GM19455 (cell line): ENCODE measurements at regions not wholly inside any gene's neighbourhood (a gene's known extent, or its start where the extent isn't known, plus 50 kb on each side); places are given as distances from the start of the nearest gene placed in this dataset.
"Not testable (repeated sequence)": the region's sequence is repeated elsewhere in the genome, so short reads cannot be mapped to it uniquely, and the experiment has no call there.

Source experiments
- ATAC-seq: cut with Tn5 transposase; IDR thresholded peaks from one replicate; pipeline ENCODE4 v1.9.1; 2021; ENCODE audit not compliant: unreplicated experiment

- no peak for ATAC-seq
Measured at GRCh38 chr11:41713030-41713429, 253.6 kb upstream of the LRRC4C start.

GRCh38 chr11:41714101-41714500, 254.6 kb upstream of the LRRC4C start:
- ATAC-seq: no peak

GRCh38 chr11:41716862-41717261, 257.4 kb upstream of the LRRC4C start:
- ATAC-seq: no peak

- no peak for ATAC-seq
Measured at GRCh38 chr11:41720761-41721160, 261.3 kb upstream of the LRRC4C start.

GRCh38 chr11:41728161-41728560, 268.7 kb upstream of the LRRC4C start:
- not testable (repeated sequence) for ATAC-seq

GRCh38 chr11:41775296-41775695, 315.8 kb upstream of the LRRC4C start:
- ATAC-seq: no peak

GRCh38 chr11:41779401-41779960, 320.0 kb upstream of the LRRC4C start:
- no peak for ATAC-seq

GRCh38 chr11:41781441-41781840, 322.0 kb upstream of the LRRC4C start:
- ATAC-seq: no peak

- ATAC-seq: no peak
Measured at GRCh38 chr11:41784513-41785335, 325.3 kb upstream of the LRRC4C start.

- no peak for ATAC-seq
Measured at GRCh38 chr11:41786087-41786486, 326.6 kb upstream of the LRRC4C start.

GRCh38 chr11:41788177-41788576, 328.7 kb upstream of the LRRC4C start:
- no peak for ATAC-seq

- no peak for ATAC-seq
Measured at GRCh38 chr11:41789376-41789775, 329.9 kb upstream of the LRRC4C start.

GRCh38 chr11:41795004-41795403, 335.6 kb upstream of the LRRC4C start:
- ATAC-seq: no peak

GRCh38 chr11:41799754-41800153, 340.3 kb upstream of the LRRC4C start:
- no peak for ATAC-seq

GRCh38 chr11:41803895-41804294, 344.4 kb upstream of the LRRC4C start:
- no peak for ATAC-seq

- no peak for ATAC-seq
Measured at GRCh38 chr11:41816396-41816795, 356.9 kb upstream of the LRRC4C start.

GRCh38 chr11:41824287-41824686, 364.8 kb upstream of the LRRC4C start:
- ATAC-seq: not testable (repeated sequence)

- ATAC-seq: no peak
Measured at GRCh38 chr11:41826085-41826484, 366.6 kb upstream of the LRRC4C start.

- no peak for ATAC-seq
Measured at GRCh38 chr11:41836431-41836830, 377.0 kb upstream of the LRRC4C start.

- no peak for ATAC-seq
Measured at GRCh38 chr11:41842673-41843072, 383.2 kb upstream of the LRRC4C start.

- ATAC-seq: no peak
Measured at GRCh38 chr11:41845066-41845465, 385.6 kb upstream of the LRRC4C start.

GRCh38 chr11:41848349-41848748, 388.9 kb upstream of the LRRC4C start:
- no peak for ATAC-seq

GRCh38 chr11:41849250-41849649, 389.8 kb upstream of the LRRC4C start:
- no peak for ATAC-seq
